NB4 (cell line): ENCODE measurements at regions not wholly inside any gene's neighbourhood (a gene's known extent, or its start where the extent isn't known, plus 50 kb on each side); places are given as distances from the start of the nearest gene placed in this dataset.

ENCODE experiments used
- POLR2A ChIP-seq: IDR thresholded peaks from 2 replicates; pipeline ENCODE4 v1.6.1; 2011; ENCODE audit warnings: mild to moderate bottlenecking; ENCODE audit not compliant: insufficient read length; ENCODE audit errors: extremely low read depth
- TF ChIP-seq, protein P1 (sequence below): IDR thresholded peaks from 2 replicates; pipeline ENCODE4 v1.6.1; 2011; ENCODE audit warnings: low read depth, low read length
- TF ChIP-seq, protein P2 (sequence below): IDR thresholded peaks from one replicate; pipeline ENCODE4 v1.5.1; 2012; ENCODE audit warnings: low read depth, low read length

DNA sequence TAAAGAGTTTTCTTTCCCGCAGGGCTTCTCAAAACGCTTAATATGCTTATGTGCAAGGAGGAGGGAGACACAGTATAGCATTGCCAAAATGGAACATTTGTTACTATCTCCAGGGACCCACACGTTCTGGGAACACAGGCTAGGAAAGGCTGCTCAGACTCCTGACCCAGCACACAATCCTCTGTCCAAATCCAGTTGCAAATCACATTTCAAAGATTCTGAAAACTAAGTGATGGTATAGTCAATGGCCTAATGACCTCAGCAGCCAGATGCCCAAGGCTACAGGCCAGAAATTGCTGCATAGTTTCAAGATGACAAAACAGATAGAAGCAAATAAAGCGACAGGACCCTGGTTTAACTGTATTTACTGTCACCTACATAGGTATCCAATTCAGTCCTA lies 97.0 kb upstream of the GRIP1 start:
- TF ChIP-seq, protein P1, sequence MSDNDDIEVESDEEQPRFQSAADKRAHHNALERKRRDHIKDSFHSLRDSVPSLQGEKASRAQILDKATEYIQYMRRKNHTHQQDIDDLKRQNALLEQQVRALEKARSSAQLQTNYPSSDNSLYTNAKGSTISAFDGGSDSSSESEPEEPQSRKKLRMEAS, result no peak
- TF ChIP-seq, protein P2, sequence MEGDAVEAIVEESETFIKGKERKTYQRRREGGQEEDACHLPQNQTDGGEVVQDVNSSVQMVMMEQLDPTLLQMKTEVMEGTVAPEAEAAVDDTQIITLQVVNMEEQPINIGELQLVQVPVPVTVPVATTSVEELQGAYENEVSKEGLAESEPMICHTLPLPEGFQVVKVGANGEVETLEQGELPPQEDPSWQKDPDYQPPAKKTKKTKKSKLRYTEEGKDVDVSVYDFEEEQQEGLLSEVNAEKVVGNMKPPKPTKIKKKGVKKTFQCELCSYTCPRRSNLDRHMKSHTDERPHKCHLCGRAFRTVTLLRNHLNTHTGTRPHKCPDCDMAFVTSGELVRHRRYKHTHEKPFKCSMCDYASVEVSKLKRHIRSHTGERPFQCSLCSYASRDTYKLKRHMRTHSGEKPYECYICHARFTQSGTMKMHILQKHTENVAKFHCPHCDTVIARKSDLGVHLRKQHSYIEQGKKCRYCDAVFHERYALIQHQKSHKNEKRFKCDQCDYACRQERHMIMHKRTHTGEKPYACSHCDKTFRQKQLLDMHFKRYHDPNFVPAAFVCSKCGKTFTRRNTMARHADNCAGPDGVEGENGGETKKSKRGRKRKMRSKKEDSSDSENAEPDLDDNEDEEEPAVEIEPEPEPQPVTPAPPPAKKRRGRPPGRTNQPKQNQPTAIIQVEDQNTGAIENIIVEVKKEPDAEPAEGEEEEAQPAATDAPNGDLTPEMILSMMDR, result no peak
- TF ChIP-seq POLR2A, result no peak
